B cell (primary cell): ENCODE measurements at regions not wholly inside any gene's neighbourhood (a gene's known extent, or its start where the extent isn't known, plus 50 kb on each side); places are given as distances from the start of the nearest gene placed in this dataset.

Experiments
- CTCF ChIP-seq: fragments of 200-600 bp; IDR thresholded peaks from one replicate; pipeline ENCODE4 v1.8.0; 2022; ENCODE audit warnings: antibody characterized with exemption, mild to moderate bottlenecking
- EZH2 ChIP-seq: IDR thresholded peaks from 2 replicates; pipeline ENCODE4 v1.6.1; 2012; ENCODE audit warnings: borderline replicate concordance, low read depth, mild to moderate bottlenecking, moderate library complexity, low read length; ENCODE audit not compliant: insufficient read depth, poor library complexity, severe bottlenecking

GRCh38 chr7:68529221-68529620 lies 1069.1 kb upstream of the AUTS2 start:
- TF ChIP-seq CTCF: no peak
- TF ChIP-seq EZH2: no peak
